Suppressor macrophage (primary cell): ENCODE measurements at regions not wholly inside any gene's neighbourhood (a gene's known extent, or its start where the extent isn't known, plus 50 kb on each side); places are given as distances from the start of the nearest gene placed in this dataset.

Experiments
- DNase-seq, 4 experiments: peaks; one replicate each; pipeline ENCODE4 v3.0.0-alpha.2; 2020 to 2022

- no peak for DNase-seq
These were observed 775.9 kb upstream of the KLHL1 start for GRCh38 chr13:70884196-70884595.

- peak; percentile 2 to 52 (median 40) for DNase-seq
These were observed 766.4 kb upstream of the KLHL1 start for GRCh38 chr13:70874636-70875035.

- DNase-seq = no peak
These were observed 756.5 kb upstream of the KLHL1 start for GRCh38 chr13:70864731-70865130.

GRCh38 chr13:70856711-70857110, 748.5 kb upstream of the KLHL1 start:
- no peak for DNase-seq

- DNase-seq = no peak
These were observed 747.8 kb upstream of the KLHL1 start for GRCh38 chr13:70856025-70856424.

GRCh38 chr13:70849222-70849621, 741.0 kb upstream of the KLHL1 start:
- peak in 3 of 4 experiments; percentile 1 to 3 (median 2) for DNase-seq

- no peak for DNase-seq
These were observed 736.3 kb upstream of the KLHL1 start for GRCh38 chr13:70844391-70845108.

GRCh38 chr13:70842062-70842644, 733.9 kb upstream of the KLHL1 start:
- DNase-seq = no peak

GRCh38 chr13:70841240-70842061, 733.2 kb upstream of the KLHL1 start:
- DNase-seq = no peak

GRCh38 chr13:70835371-70835770, 727.1 kb upstream of the KLHL1 start:
- DNase-seq = no peak

- no peak for DNase-seq
These were observed 721.5 kb upstream of the KLHL1 start for GRCh38 chr13:70829748-70830147.

GRCh38 chr13:70817576-70817975, 709.3 kb upstream of the KLHL1 start:
- DNase-seq = no peak

- no peak for DNase-seq
These were observed 708.6 kb upstream of the KLHL1 start for GRCh38 chr13:70816853-70817252.

- peak in 3 of 4 experiments; percentile 1 to 6 (median 2) for DNase-seq
These were observed 706.4 kb upstream of the KLHL1 start for GRCh38 chr13:70814684-70815083.

GRCh38 chr13:70812481-70812880, 704.2 kb upstream of the KLHL1 start:
- no peak for DNase-seq

- DNase-seq = no peak
These were observed 701.3 kb upstream of the KLHL1 start for GRCh38 chr13:70809588-70809987.

- no peak for DNase-seq
These were observed 690.1 kb upstream of the KLHL1 start for GRCh38 chr13:70798385-70798784.

GRCh38 chr13:70795484-70795883, 687.2 kb upstream of the KLHL1 start:
- no peak for DNase-seq

GRCh38 chr13:70792121-70792520, 683.9 kb upstream of the KLHL1 start:
- no peak for DNase-seq

GRCh38 chr13:70789751-70790150, 681.5 kb upstream of the KLHL1 start:
- no peak for DNase-seq

GRCh38 chr13:70788074-70788473, 679.8 kb upstream of the KLHL1 start:
- DNase-seq = no peak

- no peak for DNase-seq
These were observed 676.1 kb upstream of the KLHL1 start for GRCh38 chr13:70784207-70784989.

GRCh38 chr13:70769817-70770216, 661.6 kb upstream of the KLHL1 start:
- DNase-seq = no peak
